Stomach smooth muscle (tissue), 2 donors: ENCODE measurements at regions not wholly inside any gene's neighbourhood (a gene's known extent, or its start where the extent isn't known, plus 50 kb on each side); places are given as distances from the start of the nearest gene placed in this dataset.
"Not testable (repeated sequence)": the region's sequence is repeated elsewhere in the genome, so short reads cannot be mapped to it uniquely, and the experiment has no call there.

Experiments
- H3K27ac ChIP-seq: one replicate; pipeline ENCODE4 v1.7.0; 2013; ENCODE audit warnings: mild to moderate bottlenecking, low read length, inconsistent platforms
- H3K27me3 ChIP-seq, 2 donors: one replicate each; pipeline ENCODE4 v1.7.0; 2013; ENCODE audit warnings: low read length in 2 of 2; ENCODE audit not compliant: insufficient read depth in 2 of 2, control insufficient read depth in 1 of 2
- H3K36me3 ChIP-seq, 2 donors: one replicate each; pipeline ENCODE4 v1.7.0; 2013; ENCODE audit warnings: low read length in 2 of 2; ENCODE audit not compliant: control insufficient read depth in 2 of 2, insufficient read depth in 2 of 2
- H3K4me1 ChIP-seq: one replicate; pipeline ENCODE4 v1.7.0; 2013; ENCODE audit warnings: low read length; ENCODE audit not compliant: control insufficient read depth, insufficient read depth
- H3K4me3 ChIP-seq, 2 donors: one replicate each; pipeline ENCODE4 v1.7.0; 2013; ENCODE audit warnings: low read length in 2 of 2
- H3K9ac ChIP-seq, 2 donors: one replicate each; pipeline ENCODE4 v1.7.0; 2013; ENCODE audit warnings: low read length in 2 of 2, mild to moderate bottlenecking in 1 of 2
- H3K9me3 ChIP-seq, 2 donors: one replicate each; pipeline ENCODE4 v1.7.0; 2013; ENCODE audit warnings: low read length in 2 of 2; ENCODE audit not compliant: control insufficient read depth in 2 of 2
- donor health status: healthy.
- donor health status: Pancreatic carcinoma.

GRCh38 chr7:109582211-109582610 lies 1012.5 kb downstream of the DNAJB9 start:
- H3K27me3 ChIP-seq, result no peaks in the 10 kb centered on the region
- no peaks in the 10 kb centered on the region for H3K4me1 ChIP-seq
- H3K9ac ChIP-seq, result no peak overlapping the region
- no peak overlapping the region for H3K4me3 ChIP-seq
- no peaks in the 10 kb centered on the region for H3K9me3 ChIP-seq
- no peaks in the 10 kb centered on the region for H3K36me3 ChIP-seq
- no peak overlapping the region for H3K27ac ChIP-seq

DNA sequence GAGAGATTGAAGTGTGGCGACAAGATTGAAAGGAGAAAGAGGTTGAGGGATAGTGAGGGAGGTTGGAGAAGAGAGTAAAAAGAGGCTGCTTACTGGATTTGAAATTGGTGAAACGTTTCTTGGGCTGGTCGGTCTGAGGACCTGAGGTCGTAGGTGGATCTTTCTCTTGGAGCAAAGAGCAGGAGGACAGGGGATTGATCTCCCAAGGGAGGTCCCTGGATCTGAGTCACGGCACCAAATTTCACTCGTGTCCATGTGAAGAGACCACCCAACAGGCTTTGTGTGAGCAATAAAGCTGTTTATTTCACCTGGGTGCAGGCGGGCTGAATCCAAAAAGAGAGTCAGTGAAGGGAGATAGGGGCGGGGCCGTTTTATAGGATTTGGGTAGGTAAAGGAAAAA lies 1027.3 kb downstream of the DNAJB9 start:
- not testable (repeated sequence) for H3K27me3 ChIP-seq, H3K9me3 ChIP-seq, H3K4me1 ChIP-seq, H3K27ac ChIP-seq, H3K4me3 ChIP-seq, H3K9ac ChIP-seq, H3K36me3 ChIP-seq

GRCh38 chr7:109611656-109612055 lies 1042.0 kb downstream of the DNAJB9 start:
- Histone ChIP-seq H3K9ac (no peak overlapping the region), H3K27me3 (no peaks in the 10 kb centered on the region), H3K4me1 (no peaks in the 10 kb centered on the region), H3K9me3 (no peaks in the 10 kb centered on the region), H3K36me3 (no peaks in the 10 kb centered on the region), H3K27ac (no peak overlapping the region), H3K4me3 (no peak overlapping the region)

DNA sequence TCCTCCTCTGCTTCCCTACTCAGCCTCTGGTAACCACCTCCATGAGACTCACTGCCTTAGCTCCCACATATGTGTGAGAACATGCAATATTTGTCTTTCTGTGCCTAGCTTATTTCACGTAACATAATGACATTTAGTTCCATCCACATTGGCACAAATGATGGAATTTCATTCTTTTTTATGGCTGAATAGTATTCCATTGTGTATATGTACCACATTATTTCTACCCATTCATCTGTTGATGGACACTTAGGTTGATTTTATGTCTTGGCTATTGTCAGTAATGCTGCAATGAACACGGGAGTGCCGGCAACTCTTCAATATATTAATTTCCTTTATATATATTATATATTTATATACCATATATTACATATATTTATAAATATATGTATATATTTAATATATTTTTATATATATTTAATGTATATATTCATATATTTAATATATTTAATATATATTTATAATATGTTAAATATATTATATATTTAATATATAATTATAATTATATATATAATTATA lies 1046.9 kb downstream of the DNAJB9 start:
- no peak overlapping the region for H3K4me3 ChIP-seq
- H3K27me3 ChIP-seq, result no peaks in the 10 kb centered on the region
- no peaks in the 10 kb centered on the region for H3K4me1 ChIP-seq
- H3K36me3 ChIP-seq, result no peaks in the 10 kb centered on the region
- H3K27ac ChIP-seq, result no peak overlapping the region
- H3K9me3 ChIP-seq, result no peaks in the 10 kb centered on the region
- no peak overlapping the region for H3K9ac ChIP-seq

GRCh38 chr7:109622320-109622719 lies 1052.6 kb downstream of the DNAJB9 start:
- Histone ChIP-seq H3K27ac (no peak overlapping the region), H3K4me1 (no peaks in the 10 kb centered on the region), H3K9ac (no peak overlapping the region), H3K9me3 (no peaks in the 10 kb centered on the region), H3K27me3 (no peaks in the 10 kb centered on the region), H3K4me3 (no peak overlapping the region), H3K36me3 (no peaks in the 10 kb centered on the region)

GRCh38 chr7:109632890-109633289 lies 1063.2 kb downstream of the DNAJB9 start:
- H3K36me3 ChIP-seq, H3K9me3 ChIP-seq, H3K4me3 ChIP-seq, H3K4me1 ChIP-seq, H3K27ac ChIP-seq, H3K9ac ChIP-seq, H3K27me3 ChIP-seq: not testable (repeated sequence)

GRCh38 chr7:109635374-109635773 lies 1065.7 kb downstream of the DNAJB9 start:
- Histone ChIP-seq H3K4me3 (no peak overlapping the region), H3K27me3 (no peaks in the 10 kb centered on the region), H3K9me3 (no peaks in the 10 kb centered on the region), H3K36me3 (no peaks in the 10 kb centered on the region), H3K27ac (no peak overlapping the region), H3K9ac (no peak overlapping the region), H3K4me1 (no peaks in the 10 kb centered on the region)

DNA sequence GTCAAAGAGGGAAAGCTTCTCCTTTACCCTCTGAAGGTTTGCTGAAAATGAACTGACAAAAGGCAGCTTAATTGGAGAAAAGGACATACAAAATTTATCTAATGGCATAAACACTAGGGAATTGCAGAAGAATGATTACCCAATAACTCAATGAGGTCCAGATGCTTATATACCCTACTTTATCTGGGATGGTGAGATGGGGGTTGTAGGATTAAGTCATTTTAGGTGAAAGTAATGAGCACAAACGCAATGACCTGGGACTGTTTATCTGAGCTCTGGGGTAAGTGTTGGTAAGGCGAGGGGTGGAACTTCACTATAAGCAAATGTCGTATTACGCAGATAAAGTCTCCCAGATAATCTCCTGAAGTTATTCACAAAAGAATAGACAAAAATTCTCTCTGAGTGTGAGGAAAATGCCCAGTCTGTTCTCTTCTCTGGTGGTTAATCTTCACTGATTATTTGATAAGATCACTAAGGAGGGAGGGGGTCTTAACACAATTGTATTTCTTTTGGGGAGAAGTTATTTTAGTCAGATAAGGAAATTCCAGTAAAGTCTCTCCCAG lies 1067.8 kb downstream of the DNAJB9 start:
- no peaks in the 10 kb centered on the region for H3K36me3 ChIP-seq

DNA sequence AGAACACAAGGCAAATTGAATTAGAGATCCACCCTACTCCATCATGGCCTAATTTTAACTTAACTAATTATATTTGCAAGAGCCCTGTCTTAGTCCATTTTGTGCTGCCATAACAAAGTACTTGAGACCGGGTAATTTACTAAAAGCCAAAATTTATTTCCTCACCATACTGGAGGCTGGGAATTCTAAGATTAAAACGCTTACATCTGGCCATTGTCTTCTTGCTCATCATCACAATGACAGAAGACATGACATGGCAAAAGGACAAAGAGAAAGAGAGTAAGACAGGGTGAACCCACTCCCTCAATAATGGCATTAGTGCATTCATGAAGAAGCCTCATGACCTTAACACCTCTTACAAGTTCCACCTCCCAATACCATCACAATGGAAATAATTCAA lies 1068.6 kb downstream of the DNAJB9 start:
- Histone ChIP-seq H3K27ac (no peak overlapping the region), H3K4me1 (no peaks in the 10 kb centered on the region), H3K9me3 (no peaks in the 10 kb centered on the region), H3K27me3 (no peaks in the 10 kb centered on the region), H3K4me3 (no peak overlapping the region), H3K36me3 (no peaks in the 10 kb centered on the region), H3K9ac (no peak overlapping the region)

More for the DNA sequence above, 1067.8 kb downstream of the DNAJB9 start:
- Histone ChIP-seq H3K9me3 (no peaks in the 10 kb centered on the region), H3K27me3 (no peaks in the 10 kb centered on the region), H3K4me1 (no peaks in the 10 kb centered on the region), H3K27ac (no peak overlapping the region), H3K4me3 (no peak overlapping the region), H3K9ac (no peak overlapping the region)

- no peak overlapping the region for H3K4me3 ChIP-seq
- H3K4me1 ChIP-seq, result no peaks in the 10 kb centered on the region
- no peak overlapping the region for H3K9ac ChIP-seq
- no peaks in the 10 kb centered on the region for H3K36me3 ChIP-seq
- no peaks in the 10 kb centered on the region for H3K9me3 ChIP-seq
- H3K27me3 ChIP-seq, result no peaks in the 10 kb centered on the region
- no peak overlapping the region for H3K27ac ChIP-seq
These were observed 1069.9 kb downstream of the DNAJB9 start for GRCh38 chr7:109639561-109639960.

DNA sequence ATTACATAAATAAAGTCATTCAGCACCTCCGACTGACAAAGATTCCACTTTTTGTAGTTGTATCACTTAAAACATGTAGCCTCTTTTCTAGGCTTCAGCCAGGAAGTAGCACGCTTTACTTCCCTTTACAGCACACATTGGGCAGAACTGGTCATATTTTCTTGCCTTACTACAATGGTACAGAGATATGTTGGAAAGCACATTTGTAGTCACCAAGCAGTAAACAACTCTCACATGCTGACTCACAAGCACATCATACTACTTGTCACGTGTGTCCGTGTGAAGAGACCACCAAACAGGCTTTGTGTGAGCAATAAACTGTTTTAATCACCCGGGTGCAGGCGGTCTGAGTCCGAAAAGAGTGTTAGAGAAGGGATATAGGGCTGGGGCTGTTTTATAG lies 1071.8 kb downstream of the DNAJB9 start:
- Histone ChIP-seq H3K9ac (no peak overlapping the region), H3K27ac (no peak overlapping the region), H3K27me3 (no peaks in the 10 kb centered on the region), H3K4me3 (no peak overlapping the region), H3K4me1 (no peaks in the 10 kb centered on the region), H3K9me3 (no peaks in the 10 kb centered on the region), H3K36me3 (no peaks in the 10 kb centered on the region)
